ENCODE measurements at regions not wholly inside any gene's neighbourhood (a gene's known extent, or its start where the extent isn't known, plus 50 kb on each side); places are given as distances from the start of the nearest gene placed in this dataset.

- intact Hi-C loops (cut with micrococcal nuclease), result no loop called here
- no peak for DNase-seq (ENCODE audit: low spot score)
- Mint-ChIP-seq H3K27me3 (ENCODE audit: insufficient read depth) (no peaks in the 10 kb centered on the region), H3K4me1 (ENCODE audit: low read depth) (peaks cover 24% of the 10 kb centered on the region), H3K9me3 (peaks cover 12% of the 10 kb centered on the region), H3K36me3 (ENCODE audit: low read depth) (peaks cover 21% of the 10 kb centered on the region), H3K27ac (no peak overlapping the region), H3K4me3 (no peak overlapping the region)
These were observed 64.2 kb upstream of the DPH5 start for GRCh38 chr1:101089613-101090338.

- Mint-ChIP-seq H3K4me1 (ENCODE audit: low read depth) (peaks cover 32% of the 10 kb centered on the region), H3K4me3 (no peak overlapping the region), H3K36me3 (ENCODE audit: low read depth) (peaks cover 28% of the 10 kb centered on the region), H3K27ac (no peak overlapping the region), H3K9me3 (peaks cover 11% of the 10 kb centered on the region), H3K27me3 (ENCODE audit: insufficient read depth) (no peaks in the 10 kb centered on the region)
- intact Hi-C loops (cut with micrococcal nuclease), result no loop called here
- no peak for DNase-seq (ENCODE audit: low spot score)
These were observed 62.8 kb upstream of the DPH5 start for GRCh38 chr1:101088431-101088830.

GRCh38 chr1:101086783-101087182 is 61.2 kb upstream of the DPH5 start:
- Mint-ChIP-seq H3K4me3 (no peak overlapping the region), H3K27ac (no peak overlapping the region), H3K9me3 (no peaks in the 10 kb centered on the region), H3K27me3 (ENCODE audit: insufficient read depth) (no peaks in the 10 kb centered on the region), H3K4me1 (ENCODE audit: low read depth) (peaks cover 48% of the 10 kb centered on the region), H3K36me3 (ENCODE audit: low read depth) (peaks cover 26% of the 10 kb centered on the region)
- intact Hi-C loops (cut with micrococcal nuclease), result no loop called here
- no peak for DNase-seq (ENCODE audit: low spot score)

GRCh38 chr1:101081496-101082488 is 56.2 kb upstream of the DPH5 start:
- H3K4me1 Mint-ChIP-seq (ENCODE audit: low read depth), result peaks cover 57% of the 10 kb centered on the region
- intact Hi-C loops (cut with micrococcal nuclease), result loop anchor here (1.0 to 5.0 kb wide), 7 partner anchors 15 to 210 kb away; no protein-coding TSS in a partner anchor
- peak overlapping the region; percentile 38 for H3K4me3 Mint-ChIP-seq
- H3K27me3 Mint-ChIP-seq (ENCODE audit: insufficient read depth), result no peaks in the 10 kb centered on the region
- peak; percentile 58 for DNase-seq (ENCODE audit: low spot score)
- H3K9me3 Mint-ChIP-seq, result peaks cover 30% of the 10 kb centered on the region
- peaks cover 58% of the 10 kb centered on the region for H3K36me3 Mint-ChIP-seq (ENCODE audit: low read depth)
- H3K27ac Mint-ChIP-seq, result peak overlapping the region; percentile 61

- Mint-ChIP-seq H3K36me3 (ENCODE audit: low read depth) (peaks cover 60% of the 10 kb centered on the region), H3K27ac (no peak overlapping the region), H3K9me3 (peaks cover 30% of the 10 kb centered on the region), H3K4me3 (peak overlapping the region; percentile 38), H3K4me1 (ENCODE audit: low read depth) (peaks cover 57% of the 10 kb centered on the region), H3K27me3 (ENCODE audit: insufficient read depth) (no peaks in the 10 kb centered on the region)
- intact Hi-C loops (cut with micrococcal nuclease), result loop anchor here (1.0 to 5.0 kb wide), 6 partner anchors 14 to 210 kb away; no protein-coding TSS in a partner anchor
- no peak for DNase-seq (ENCODE audit: low spot score)
These were observed 55.3 kb upstream of the DPH5 start for GRCh38 chr1:101080859-101081258.

GRCh38 chr1:101079341-101079740 is 53.8 kb upstream of the DPH5 start:
- Mint-ChIP-seq H3K4me1 (ENCODE audit: low read depth) (peaks cover 49% of the 10 kb centered on the region), H3K4me3 (no peak overlapping the region), H3K9me3 (peaks cover 30% of the 10 kb centered on the region), H3K36me3 (ENCODE audit: low read depth) (peaks cover 50% of the 10 kb centered on the region), H3K27ac (no peak overlapping the region), H3K27me3 (ENCODE audit: insufficient read depth) (no peaks in the 10 kb centered on the region)
- DNase-seq (ENCODE audit: low spot score), result no peak
- intact Hi-C loops (cut with micrococcal nuclease), result no loop called here

- H3K9me3 Mint-ChIP-seq, result peaks cover 30% of the 10 kb centered on the region
- no peak overlapping the region for H3K27ac Mint-ChIP-seq
- H3K4me3 Mint-ChIP-seq, result no peak overlapping the region
- peaks cover 39% of the 10 kb centered on the region for H3K4me1 Mint-ChIP-seq (ENCODE audit: low read depth)
- intact Hi-C loops (cut with micrococcal nuclease), result no loop called here
- no peaks in the 10 kb centered on the region for H3K27me3 Mint-ChIP-seq (ENCODE audit: insufficient read depth)
- no peak for DNase-seq (ENCODE audit: low spot score)
- H3K36me3 Mint-ChIP-seq (ENCODE audit: low read depth), result peaks cover 45% of the 10 kb centered on the region
These were observed 52.3 kb upstream of the DPH5 start for GRCh38 chr1:101077849-101078248.

- peaks cover 27% of the 10 kb centered on the region for H3K4me1 Mint-ChIP-seq (ENCODE audit: low read depth)
- no peak overlapping the region for H3K27ac Mint-ChIP-seq
- no peak overlapping the region for H3K4me3 Mint-ChIP-seq
- H3K9me3 Mint-ChIP-seq, result peaks cover 26% of the 10 kb centered on the region
- DNase-seq (ENCODE audit: low spot score), result no peak
- intact Hi-C loops (cut with micrococcal nuclease), result no loop called here
- peaks cover 39% of the 10 kb centered on the region for H3K36me3 Mint-ChIP-seq (ENCODE audit: low read depth)
- no peaks in the 10 kb centered on the region for H3K27me3 Mint-ChIP-seq (ENCODE audit: insufficient read depth)
These were observed 50.3 kb upstream of the DPH5 start for GRCh38 chr1:101075926-101076325.

Data from activated T-helper 1 cell treated with anti-CD3 and anti-CD28 coated beads, Interleukin-12 subunit alpha, Interleukin-12 subunit beta, Interleukin-2, Interleukin-4 antibody, amounts not matched to agents 30 ng/mL and 10 ng/mL and 1 ng/mL, durations not matched to agents 14 hours and 24 hours and 36 hours (primary cell).